PFSK-1 (cell line): ENCODE measurements at regions not wholly inside any gene's neighbourhood (a gene's known extent, or its start where the extent isn't known, plus 50 kb on each side); places are given as distances from the start of the nearest gene placed in this dataset.

Experiments used
- FOXP2 ChIP-seq: optimal IDR thresholded peaks from 2 replicates; pipeline ENCODE3; 2011; ENCODE audit warnings: borderline replicate concordance, control low read depth, inconsistent platforms; ENCODE audit not compliant: insufficient read depth; ENCODE audit errors: extremely low read length, extremely low read depth
- POLR2AphosphoS5 ChIP-seq: IDR thresholded peaks from 2 replicates; pipeline ENCODE4 v1.6.1; 2012; ENCODE audit warnings: low read depth, mild to moderate bottlenecking, control low read depth, low read length, moderate library complexity
- SIN3A ChIP-seq: IDR thresholded peaks from 2 replicates; pipeline ENCODE4 v1.6.1; 2012; ENCODE audit warnings: mild to moderate bottlenecking, low read length, moderate library complexity, borderline replicate concordance; ENCODE audit not compliant: insufficient read depth
- TAF1 ChIP-seq: IDR thresholded peaks from 2 replicates; pipeline ENCODE4 v1.6.1; 2012; ENCODE audit warnings: low read length, control low read depth, borderline replicate concordance; ENCODE audit not compliant: insufficient read depth
- TF ChIP-seq, protein P1 (sequence below), 2 experiments: IDR thresholded peaks; 2 replicates each; pipeline versions ENCODE4 v1.6.1 to v1.8.0; 2011 to 2012; ENCODE audit warnings: low read depth in 2 of 2, low read length in 2 of 2, control low read depth in 1 of 2, inconsistent platforms in 1 of 2, mild to moderate bottlenecking in 1 of 2, moderate library complexity in 1 of 2; ENCODE audit not compliant: insufficient read depth in 1 of 2

DNA sequence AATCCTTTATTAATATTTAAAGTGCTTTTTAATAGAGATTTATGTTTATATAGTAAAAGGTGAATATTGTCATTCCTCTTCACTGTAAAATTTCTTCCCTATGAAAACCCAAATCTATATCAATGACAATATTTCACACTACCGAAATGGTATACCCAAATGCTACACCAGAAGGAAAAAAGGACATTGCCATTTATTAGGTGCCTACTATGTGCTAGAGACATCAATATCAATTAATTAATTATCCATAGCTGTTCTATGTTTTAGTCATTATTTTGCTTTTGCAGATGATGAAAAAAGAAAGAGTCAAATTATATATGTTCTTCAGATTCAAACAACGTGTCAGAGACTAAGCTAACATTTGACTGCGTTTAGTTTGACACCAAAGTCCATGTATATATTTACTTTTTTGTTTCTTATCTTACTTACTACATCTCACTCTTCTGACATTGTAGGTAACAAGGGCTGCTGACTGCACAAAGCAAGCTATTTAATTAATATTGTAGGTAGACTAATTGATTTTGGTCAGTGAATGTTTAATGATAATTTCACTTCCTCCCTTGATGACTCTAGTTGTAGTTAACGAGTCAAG is 614.0 kb upstream of the FOXG1 start:
- TF ChIP-seq TAF1: no peak
- TF ChIP-seq, protein P1, sequence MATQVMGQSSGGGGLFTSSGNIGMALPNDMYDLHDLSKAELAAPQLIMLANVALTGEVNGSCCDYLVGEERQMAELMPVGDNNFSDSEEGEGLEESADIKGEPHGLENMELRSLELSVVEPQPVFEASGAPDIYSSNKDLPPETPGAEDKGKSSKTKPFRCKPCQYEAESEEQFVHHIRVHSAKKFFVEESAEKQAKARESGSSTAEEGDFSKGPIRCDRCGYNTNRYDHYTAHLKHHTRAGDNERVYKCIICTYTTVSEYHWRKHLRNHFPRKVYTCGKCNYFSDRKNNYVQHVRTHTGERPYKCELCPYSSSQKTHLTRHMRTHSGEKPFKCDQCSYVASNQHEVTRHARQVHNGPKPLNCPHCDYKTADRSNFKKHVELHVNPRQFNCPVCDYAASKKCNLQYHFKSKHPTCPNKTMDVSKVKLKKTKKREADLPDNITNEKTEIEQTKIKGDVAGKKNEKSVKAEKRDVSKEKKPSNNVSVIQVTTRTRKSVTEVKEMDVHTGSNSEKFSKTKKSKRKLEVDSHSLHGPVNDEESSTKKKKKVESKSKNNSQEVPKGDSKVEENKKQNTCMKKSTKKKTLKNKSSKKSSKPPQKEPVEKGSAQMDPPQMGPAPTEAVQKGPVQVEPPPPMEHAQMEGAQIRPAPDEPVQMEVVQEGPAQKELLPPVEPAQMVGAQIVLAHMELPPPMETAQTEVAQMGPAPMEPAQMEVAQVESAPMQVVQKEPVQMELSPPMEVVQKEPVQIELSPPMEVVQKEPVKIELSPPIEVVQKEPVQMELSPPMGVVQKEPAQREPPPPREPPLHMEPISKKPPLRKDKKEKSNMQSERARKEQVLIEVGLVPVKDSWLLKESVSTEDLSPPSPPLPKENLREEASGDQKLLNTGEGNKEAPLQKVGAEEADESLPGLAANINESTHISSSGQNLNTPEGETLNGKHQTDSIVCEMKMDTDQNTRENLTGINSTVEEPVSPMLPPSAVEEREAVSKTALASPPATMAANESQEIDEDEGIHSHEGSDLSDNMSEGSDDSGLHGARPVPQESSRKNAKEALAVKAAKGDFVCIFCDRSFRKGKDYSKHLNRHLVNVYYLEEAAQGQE (IDR thresholded peaks at IDR 0.05; ENCODE audit: insufficient read depth in 1 of 2, low read depth in 2 of 2, low read length in 2 of 2): no peak
- TF ChIP-seq FOXP2: no peak
- TF ChIP-seq POLR2AphosphoS5: no peak
- no peak for TF ChIP-seq SIN3A

DNA sequence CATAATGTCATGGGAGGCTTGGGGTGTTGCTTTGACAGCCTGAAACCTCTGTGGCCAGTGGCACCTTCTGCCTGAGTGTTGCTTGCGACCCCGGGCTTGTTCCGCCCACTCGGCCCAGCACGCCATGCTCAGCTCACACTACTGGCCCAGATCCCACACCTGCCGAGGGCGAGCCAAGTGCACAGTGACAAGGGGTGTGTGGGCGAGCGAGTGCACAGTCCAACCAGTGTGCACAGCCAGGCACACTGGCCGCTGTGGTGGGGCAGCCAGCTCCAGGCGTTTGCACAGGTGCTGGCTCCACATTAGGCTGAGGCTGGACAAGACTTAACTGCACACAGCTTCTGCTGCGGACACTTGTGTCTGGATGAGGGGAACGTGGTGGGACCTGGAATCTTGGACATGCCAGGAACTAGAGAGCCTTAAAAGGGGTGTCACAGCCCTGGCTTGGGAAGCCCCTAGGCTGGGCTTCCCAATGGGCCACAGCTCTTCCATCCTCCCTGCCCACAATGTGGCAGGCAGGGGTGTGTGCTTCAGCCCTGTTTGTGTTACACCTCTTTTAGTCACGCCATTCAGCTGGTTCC is 609.2 kb upstream of the FOXG1 start:
- TF ChIP-seq POLR2AphosphoS5 (no peak), TAF1 (no peak), SIN3A (no peak), FOXP2 (no peak)
- TF ChIP-seq, protein P1 (IDR thresholded peaks at IDR 0.05; ENCODE audit: insufficient read depth in 1 of 2, low read depth in 2 of 2, low read length in 2 of 2): no peak

DNA sequence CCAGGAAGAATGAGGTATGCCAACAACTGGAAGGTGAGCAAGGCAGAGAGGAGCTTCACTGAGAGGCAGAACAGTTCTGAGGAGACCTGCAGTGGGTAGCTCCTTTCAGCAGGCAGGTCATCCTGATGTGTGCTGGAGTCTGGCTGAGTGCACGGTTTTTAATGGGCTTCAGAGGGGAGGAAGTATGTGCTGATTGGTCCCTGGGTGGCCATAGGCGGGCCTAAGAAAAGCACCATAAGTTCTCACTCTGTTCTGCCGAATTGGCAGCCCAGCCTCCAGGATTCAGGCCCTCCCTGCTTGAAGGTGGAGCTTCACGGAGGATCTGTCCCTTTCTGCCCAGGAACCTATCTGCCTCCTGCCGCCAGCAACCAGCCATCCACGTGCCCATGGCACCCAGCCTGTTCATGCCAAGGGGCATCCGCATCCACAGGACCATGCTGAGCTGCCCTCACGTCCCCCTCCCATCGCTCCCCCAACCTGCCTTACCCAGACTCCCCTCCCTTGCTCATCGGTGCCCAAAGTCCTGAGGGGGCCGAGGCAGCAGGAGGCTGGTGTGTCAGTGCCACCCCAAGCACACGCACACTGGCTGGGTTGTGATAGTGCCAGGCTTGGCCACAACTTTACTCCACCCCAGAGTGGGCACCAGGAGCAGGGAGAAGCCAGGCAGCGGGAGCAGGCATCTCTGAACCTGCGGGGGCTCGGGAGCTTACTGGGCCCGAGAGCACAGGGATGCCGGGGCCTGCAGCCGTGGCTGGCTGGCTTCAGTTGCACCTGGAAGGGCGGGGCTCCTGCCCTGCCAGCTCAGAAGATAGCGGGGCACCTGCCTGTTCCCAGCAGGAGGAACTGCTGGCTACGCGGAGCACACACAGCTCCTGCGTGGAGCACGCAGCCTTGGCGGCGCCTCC is 608.4 kb upstream of the FOXG1 start:
- TF ChIP-seq SIN3A: no peak
- TF ChIP-seq, protein P1 (IDR thresholded peaks at IDR 0.05; ENCODE audit: insufficient read depth in 1 of 2, low read depth in 2 of 2, low read length in 2 of 2): no peak
- no peak for TF ChIP-seq FOXP2
- TF ChIP-seq POLR2AphosphoS5: no peak
- no peak for TF ChIP-seq TAF1

DNA sequence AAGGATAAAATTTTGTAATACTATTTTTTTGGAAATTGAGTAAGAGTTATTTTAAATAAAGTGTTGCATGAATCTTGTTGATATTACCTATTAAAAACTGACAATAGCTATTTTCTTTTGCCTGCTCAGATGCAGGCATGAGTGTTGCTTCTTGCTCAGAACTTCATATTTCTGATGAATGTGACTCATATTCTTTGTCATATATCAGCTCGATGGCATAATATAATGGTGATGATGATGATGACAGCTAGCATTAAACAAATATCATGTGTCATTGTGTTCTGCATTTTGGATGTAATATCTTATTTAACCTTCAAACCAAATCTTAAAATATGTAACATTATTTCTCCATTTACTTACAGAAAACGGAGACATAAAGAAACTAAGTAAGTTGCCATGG is 605.5 kb upstream of the FOXG1 start:
- TF ChIP-seq SIN3A (no peak), TAF1 (no peak), POLR2AphosphoS5 (no peak), FOXP2 (no peak)
- TF ChIP-seq, protein P1 (IDR thresholded peaks at IDR 0.05; ENCODE audit: insufficient read depth in 1 of 2, low read depth in 2 of 2, low read length in 2 of 2): no peak
